A673 (cell line): ENCODE measurements at regions not wholly inside any gene's neighbourhood (a gene's known extent, or its start where the extent isn't known, plus 50 kb on each side); places are given as distances from the start of the nearest gene placed in this dataset.

ENCODE experiments used
- BruUV-seq: library from RNA; stranded (reverse); fragments of 400-500 nt; replicated peaks from 2 replicates; lab custom pipeline; 2021; lab: Mats Ljungman, UMichigan
- CTCF ChIA-PET: fragments of 300-600 bp; sonication (Branson Sonifier 250); formaldehyde crosslinking; loops from one replicate; lab custom pipeline; 2022; ENCODE audit warnings: antibody characterized with exemption; lab: Charles Lee
- POLR2A ChIA-PET: fragments of 300-600 bp; sonication (Branson Sonifier 250); formaldehyde crosslinking; loops from one replicate; lab custom pipeline; 2022; ENCODE audit warnings: antibody characterized with exemption; ENCODE audit not compliant: low non-redundant PET; lab: Charles Lee
- DNase-seq: peaks from one replicate; pipeline ENCODE4 v3.0.0-alpha.2; 2015; ENCODE audit warnings: low spot score
- H3K27ac ChIP-seq: fragments of 200-600 bp; sonication (generic); 2 replicates; pipeline ENCODE4 v1.5.1; 2016; ENCODE audit warnings: mixed run types, low read depth, mild to moderate bottlenecking, mixed read lengths, antibody characterized with exemption, low read length; ENCODE audit not compliant: poor library complexity, severe bottlenecking
- H3K27me3 ChIP-seq: fragments of 200-600 bp; sonication (generic); replicated peaks from 2 replicates; pipeline ENCODE4 v1.6.1; 2017; ENCODE audit warnings: mixed run types, low read depth, mild to moderate bottlenecking, mixed read lengths, antibody characterized with exemption, low read length; ENCODE audit not compliant: insufficient read depth, poor library complexity
- H3K36me3 ChIP-seq: fragments of 200-600 bp; sonication (generic); 2 replicates; pipeline ENCODE4 v1.6.1; 2016; ENCODE audit warnings: mixed run types, mild to moderate bottlenecking, mixed read lengths, antibody characterized with exemption, low read length; ENCODE audit not compliant: insufficient read depth, poor library complexity, severe bottlenecking
- H3K4me1 ChIP-seq: fragments of 200-600 bp; sonication (generic); 2 replicates; pipeline ENCODE4 v1.6.1; 2017; ENCODE audit warnings: mixed run types, mild to moderate bottlenecking, mixed read lengths, antibody characterized with exemption, low read length; ENCODE audit not compliant: insufficient read depth, poor library complexity, severe bottlenecking
- H3K4me3 ChIP-seq: fragments of 200-600 bp; sonication (generic); 2 replicates; pipeline ENCODE4 v1.5.1; 2016; ENCODE audit warnings: low read depth, mixed run types, mild to moderate bottlenecking, mixed read lengths, low read length; ENCODE audit not compliant: poor library complexity, severe bottlenecking
- H3K9me3 ChIP-seq: fragments of 200-600 bp; sonication (generic); 2 replicates; pipeline ENCODE4 v1.6.1; 2016; ENCODE audit warnings: mixed run types, low read depth, mild to moderate bottlenecking, mixed read lengths, antibody characterized with exemption, low read length; ENCODE audit not compliant: poor library complexity, severe bottlenecking
- EZH2 ChIP-seq: fragments of 200-600 bp; sonication (generic); IDR thresholded peaks from 2 replicates; pipeline ENCODE4 v1.6.1; 2017; ENCODE audit warnings: borderline replicate concordance, low read depth, mild to moderate bottlenecking, mixed read lengths, antibody characterized with exemption, low read length; ENCODE audit not compliant: poor library complexity, severe bottlenecking
- intact Hi-C: fragments of 100-400 bp; cut with micrococcal nuclease; formaldehyde crosslinking; loops from one replicate; pipeline ENCODE4 v1.10.0; 2022; ENCODE audit not compliant: unreplicated experiment
- TF ChIP-seq, protein P1 (sequence below): fragments of 300-800, 200-600 bp; sonication (generic); conservative IDR thresholded peaks from 2 replicates; pipeline ENCODE4 v1.5.1; 2017; ENCODE audit warnings: low read depth, mild to moderate bottlenecking, antibody characterized with exemption, low read length, moderate library complexity, mixed read lengths

DNA sequence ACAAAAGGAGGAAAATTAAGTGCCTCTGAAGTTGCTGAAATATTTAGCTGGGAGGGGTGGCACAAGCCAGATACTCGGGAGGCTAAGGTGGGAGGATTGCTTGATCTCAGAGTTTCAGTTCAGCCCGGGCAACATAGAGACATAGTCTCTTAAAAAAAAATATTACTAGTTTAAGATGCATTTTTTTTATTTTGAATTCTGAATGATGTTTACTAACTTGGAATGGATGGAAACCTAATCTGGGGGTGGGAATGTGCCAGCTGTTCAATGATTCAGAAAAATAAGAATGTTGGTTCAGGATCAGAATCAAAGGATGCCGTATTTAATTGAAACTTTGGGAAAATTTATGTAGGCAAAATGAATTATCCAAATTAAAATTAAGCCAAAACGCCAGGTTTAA lies 167.2 kb upstream of the ANK2 start:
- H3K9me3 ChIP-seq = no peaks in the 10 kb centered on the region
- BruUV-seq = no TSS peak
- intact Hi-C loops = no loop called here
- no peak for DNase-seq
- no peaks in the 10 kb centered on the region for H3K4me1 ChIP-seq
- TF ChIP-seq, protein P1, sequence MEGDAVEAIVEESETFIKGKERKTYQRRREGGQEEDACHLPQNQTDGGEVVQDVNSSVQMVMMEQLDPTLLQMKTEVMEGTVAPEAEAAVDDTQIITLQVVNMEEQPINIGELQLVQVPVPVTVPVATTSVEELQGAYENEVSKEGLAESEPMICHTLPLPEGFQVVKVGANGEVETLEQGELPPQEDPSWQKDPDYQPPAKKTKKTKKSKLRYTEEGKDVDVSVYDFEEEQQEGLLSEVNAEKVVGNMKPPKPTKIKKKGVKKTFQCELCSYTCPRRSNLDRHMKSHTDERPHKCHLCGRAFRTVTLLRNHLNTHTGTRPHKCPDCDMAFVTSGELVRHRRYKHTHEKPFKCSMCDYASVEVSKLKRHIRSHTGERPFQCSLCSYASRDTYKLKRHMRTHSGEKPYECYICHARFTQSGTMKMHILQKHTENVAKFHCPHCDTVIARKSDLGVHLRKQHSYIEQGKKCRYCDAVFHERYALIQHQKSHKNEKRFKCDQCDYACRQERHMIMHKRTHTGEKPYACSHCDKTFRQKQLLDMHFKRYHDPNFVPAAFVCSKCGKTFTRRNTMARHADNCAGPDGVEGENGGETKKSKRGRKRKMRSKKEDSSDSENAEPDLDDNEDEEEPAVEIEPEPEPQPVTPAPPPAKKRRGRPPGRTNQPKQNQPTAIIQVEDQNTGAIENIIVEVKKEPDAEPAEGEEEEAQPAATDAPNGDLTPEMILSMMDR = no peak
- no peak for TF ChIP-seq EZH2
- ChIA-PET POLR2A (no interaction called here), CTCF (no interaction called here)
- no peaks in the 10 kb centered on the region for H3K36me3 ChIP-seq
- no peaks in the 10 kb centered on the region for H3K27me3 ChIP-seq
- H3K4me3 ChIP-seq = no peak overlapping the region
- no peak overlapping the region for H3K27ac ChIP-seq

DNA sequence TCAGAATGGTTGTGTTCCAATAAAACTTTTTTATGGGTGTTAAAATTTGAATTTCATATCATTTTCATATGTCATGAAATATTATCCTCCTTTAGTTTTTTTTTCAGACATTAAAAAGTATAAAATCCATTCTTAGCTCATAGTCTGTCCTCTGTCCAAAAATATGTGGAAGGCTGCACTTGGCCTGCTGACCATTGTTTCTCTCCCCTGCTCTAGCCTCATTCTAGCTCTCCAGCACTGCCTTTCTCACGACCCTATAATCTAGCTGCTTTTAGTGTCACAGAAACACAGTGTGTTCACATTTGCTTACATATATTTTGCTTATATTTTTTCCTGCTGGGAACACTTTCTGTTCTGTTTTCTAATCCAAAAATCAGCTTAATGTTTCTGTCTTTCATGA lies 165.0 kb upstream of the ANK2 start:
- H3K4me1 ChIP-seq = peaks cover 5% of the 10 kb centered on the region
- no peaks in the 10 kb centered on the region for H3K36me3 ChIP-seq
- no peak overlapping the region for H3K27ac ChIP-seq
- BruUV-seq = no TSS peak
- no peak for TF ChIP-seq EZH2
- TF ChIP-seq, protein P1 = no peak
- no peaks in the 10 kb centered on the region for H3K9me3 ChIP-seq
- CTCF ChIA-PET = no interaction called here
- POLR2A ChIA-PET = no interaction called here
- no peaks in the 10 kb centered on the region for H3K27me3 ChIP-seq
- no peak overlapping the region for H3K4me3 ChIP-seq
- intact Hi-C loops = no loop called here
- no peak for DNase-seq

DNA sequence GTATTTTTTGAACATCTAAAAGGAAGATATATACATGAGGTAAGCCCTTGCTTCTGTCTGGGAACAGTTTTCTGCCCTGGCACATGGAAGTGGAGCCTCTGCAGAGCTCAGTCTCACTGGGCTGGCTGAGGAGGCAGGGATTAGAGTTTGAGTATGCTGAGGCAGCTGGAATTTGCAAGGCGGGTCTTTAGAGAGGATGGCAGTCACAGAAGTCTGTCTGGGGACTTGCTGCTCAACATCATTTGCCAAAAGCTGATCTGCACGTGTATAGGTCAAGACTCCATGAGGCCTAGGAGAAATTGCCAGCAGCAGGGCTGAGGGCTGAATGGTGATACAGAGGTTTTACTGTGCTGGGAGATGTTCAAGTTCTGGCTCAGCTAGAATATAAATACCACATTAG lies 163.6 kb upstream of the ANK2 start:
- H3K36me3 ChIP-seq = no peaks in the 10 kb centered on the region
- no peak overlapping the region for H3K4me3 ChIP-seq
- peaks cover 13% of the 10 kb centered on the region for H3K4me1 ChIP-seq
- H3K9me3 ChIP-seq = no peaks in the 10 kb centered on the region
- intact Hi-C loops = no loop called here
- CTCF ChIA-PET = no interaction called here
- TF ChIP-seq, protein P1 = no peak
- TF ChIP-seq EZH2 = no peak
- H3K27ac ChIP-seq = no peak overlapping the region
- no peaks in the 10 kb centered on the region for H3K27me3 ChIP-seq
- DNase-seq = no peak
- POLR2A ChIA-PET = no interaction called here
- BruUV-seq = no TSS peak
